NCI-H1694 (cell line): ENCODE measurements at regions not wholly inside any gene's neighbourhood (a gene's known extent, or its start where the extent isn't known, plus 50 kb on each side); places are given as distances from the start of the nearest gene placed in this dataset.
"Not testable (repeated sequence)": the region's sequence is repeated elsewhere in the genome, so short reads cannot be mapped to it uniquely, and the experiment has no call there.

Experiments
- DNase-seq: peaks from one replicate; lab custom pipeline; 2025; lab: John Stamatoyannopoulos, UW

GRCh38 chr2:224261326-224261725, 140.6 kb downstream of the FAM124B start:
- no peak for DNase-seq

GRCh38 chr2:224260372-224261020, 141.4 kb downstream of the FAM124B start:
- no peak for DNase-seq

GRCh38 chr2:224259831-224260230, 142.1 kb downstream of the FAM124B start:
- no peak for DNase-seq

- DNase-seq: no peak
Observed at GRCh38 chr2:224258059-224258458, 143.8 kb downstream of the FAM124B start.

- no peak for DNase-seq
Observed at GRCh38 chr2:224257156-224257555, 144.8 kb downstream of the FAM124B start.

- DNase-seq: no peak
Observed at GRCh38 chr2:224253464-224253863, 148.4 kb downstream of the FAM124B start.

GRCh38 chr2:224252631-224253030, 149.3 kb downstream of the FAM124B start:
- DNase-seq: no peak

GRCh38 chr2:224248944-224249371, 152.9 kb downstream of the FAM124B start:
- DNase-seq: no peak

- DNase-seq: no peak
Observed at GRCh38 chr2:224242561-224242960, 159.3 kb downstream of the FAM124B start.

GRCh38 chr2:224241812-224242211, 160.1 kb downstream of the FAM124B start:
- no peak for DNase-seq

- DNase-seq: no peak
Observed at GRCh38 chr2:224241001-224241400, 160.9 kb downstream of the FAM124B start.

- DNase-seq: no peak
Observed at GRCh38 chr2:224223851-224224555, 177.9 kb downstream of the FAM124B start.

- DNase-seq: no peak
Observed at GRCh38 chr2:224222974-224223373, 178.9 kb downstream of the FAM124B start.

GRCh38 chr2:224222291-224222690, 179.6 kb downstream of the FAM124B start:
- DNase-seq: no peak

- no peak for DNase-seq
Observed at GRCh38 chr2:224221455-224221913, 180.4 kb downstream of the FAM124B start.

GRCh38 chr2:224220586-224221255, 181.2 kb downstream of the FAM124B start:
- no peak for DNase-seq

- no peak for DNase-seq
Observed at GRCh38 chr2:224219781-224220180, 180.7 kb upstream of the SERPINE2 start.

- no peak for DNase-seq
Observed at GRCh38 chr2:224217962-224218347, 178.9 kb upstream of the SERPINE2 start.

- DNase-seq: no peak
Observed at GRCh38 chr2:224217233-224217961, 178.3 kb upstream of the SERPINE2 start.

GRCh38 chr2:224215611-224216010, 176.5 kb upstream of the SERPINE2 start:
- DNase-seq: not testable (repeated sequence)

- no peak for DNase-seq
Observed at GRCh38 chr2:224213396-224213795, 174.3 kb upstream of the SERPINE2 start.

GRCh38 chr2:224211791-224212190, 172.7 kb upstream of the SERPINE2 start:
- no peak for DNase-seq

- DNase-seq: no peak
Observed at GRCh38 chr2:224211181-224211480, 172.0 kb upstream of the SERPINE2 start.
